ENCODE measurements at regions not wholly inside any gene's neighbourhood (a gene's known extent, or its start where the extent isn't known, plus 50 kb on each side); places are given as distances from the start of the nearest gene placed in this dataset.

DNA sequence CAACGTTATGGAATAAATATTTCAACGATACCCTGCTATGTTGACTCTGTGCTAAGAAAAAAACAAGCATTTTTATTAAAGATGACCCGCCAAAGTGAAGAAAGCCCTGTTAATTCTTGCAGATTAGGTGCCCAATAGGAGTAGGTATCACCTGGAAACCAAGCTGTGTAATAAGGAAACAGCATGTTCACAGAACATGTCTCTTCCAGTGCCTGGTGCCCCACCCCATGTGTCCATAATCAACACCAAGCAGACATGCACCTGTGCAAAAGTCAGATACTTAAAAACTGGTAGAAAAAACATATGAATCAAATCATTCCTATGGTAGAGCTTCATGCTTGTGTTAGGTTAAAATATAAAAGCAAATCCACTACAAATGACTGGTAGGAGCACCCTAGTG is 327.1 kb downstream of the SHANK2 start:
- Histone ChIP-seq H3K79me2 (ENCODE audit: control insufficient read depth, insufficient read depth, low read length) (no peaks in the 10 kb centered on the region), H3K9ac (ENCODE audit: insufficient read depth in 1 of 2, low read depth in 2 of 2, low read length in 2 of 2) (no peak overlapping the region), H3K9me1 (ENCODE audit: control insufficient read depth, insufficient read depth, low read length) (no peaks in the 10 kb centered on the region), H3K27me3 (ENCODE audit: control insufficient read depth in 2 of 2, insufficient read depth in 2 of 2, low read length in 2 of 2) (no peaks in the 10 kb centered on the region; a peak in 1 of 5 replicates), H3K36me3 (ENCODE audit: control insufficient read depth, insufficient read depth, low read length) (no peaks in the 10 kb centered on the region), H3K4me1 (replicated peaks in 1 of 2; ENCODE audit: control insufficient read depth in 2 of 2, insufficient read depth in 2 of 2, low read length in 2 of 2) (no peaks in the 10 kb centered on the region), H3K4me3 (no peak overlapping the region), H3K27ac (ENCODE audit: extremely low read depth, low read depth, low read length) (no peak overlapping the region), H3K9me3 (replicated peaks; ENCODE audit: control insufficient read depth, insufficient read depth, low read depth, low read length) (0 out of 2 replicates have a peak, but pooled peaks cover 1% of the 10 kb centered on the region), H2AFZ (ENCODE audit: low read depth, low read length) (no peak overlapping the region), H3K4me2 (ENCODE audit: insufficient read depth, low read length) (no peak overlapping the region), H4K20me1 (replicated peaks; ENCODE audit: control insufficient read depth, insufficient read depth, low read length) (no peaks in the 10 kb centered on the region)
- TF ChIP-seq ZNF551 (CRISPR knock-in tag; IDR thresholded peaks at IDR 0.05) (no peak), EGR1 (conservative IDR thresholded peaks at IDR 0.05) (no peak)
- ChIA-PET POLR2A (interaction anchor here (0.7 to 0.8 kb wide), 2 partner anchors 81 to 1020 kb away, joined by 4 read pairs; no protein-coding TSS in a partner anchor), CTCF (ENCODE audit: low intra/inter-chr PET ratio) (no interaction called here)
- in situ Hi-C loops (cut with MboI): no loop called here
- no TSS peak for BruUV-seq (replicated peaks)
- intact Hi-C loops (cut with micrococcal nuclease): no loop called here
- no peak for ATAC-seq
- 0% methylated on average over 3 of the region's 3 CpGs for WGBS (ENCODE audit: insufficient coverage, low coverage, missing lambda C conversion rate)
- no peak for DNase-seq (ENCODE audit: extremely low read depth in 1 of 4, low spot score in 3 of 4)
- no peak for FAIRE-seq

DNA sequence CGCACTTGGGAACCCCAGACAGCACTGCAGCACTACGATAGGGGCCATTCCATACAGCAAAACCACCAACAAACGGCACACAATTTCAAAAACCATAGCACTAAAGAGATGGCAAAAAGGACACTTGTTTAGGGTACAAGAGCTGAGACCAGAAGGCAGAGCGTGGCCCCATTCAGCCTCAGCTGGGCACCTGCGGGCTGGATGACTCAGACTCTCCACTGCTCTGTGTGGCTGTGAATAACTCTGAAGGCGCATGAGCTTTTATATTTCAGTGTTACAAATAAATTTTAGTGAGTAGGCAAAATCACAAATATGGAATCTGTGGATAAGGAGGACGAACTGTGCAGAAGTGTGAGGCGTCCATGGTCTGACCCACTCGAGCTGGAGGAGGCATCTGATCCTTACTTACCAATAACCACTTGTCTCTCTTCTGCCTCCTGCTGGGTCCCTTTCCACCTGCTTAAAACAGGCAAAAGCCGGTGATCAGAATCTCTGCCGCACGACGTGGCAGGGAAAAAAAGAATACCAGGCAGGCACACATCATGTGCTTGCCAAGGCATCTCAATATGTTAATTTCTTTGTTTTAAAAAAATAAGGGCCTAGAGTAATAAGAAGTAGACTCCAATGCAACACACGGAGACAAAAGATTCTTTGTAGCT is 325.7 kb downstream of the SHANK2 start:
- ChIA-PET POLR2A (interaction anchor here (0.7 kb wide), 1 partner anchor 176 kb away, joined by 3 read pairs; no protein-coding TSS in a partner anchor), CTCF (ENCODE audit: low intra/inter-chr PET ratio) (no interaction called here)
- Histone ChIP-seq H3K79me2 (ENCODE audit: control insufficient read depth, insufficient read depth, low read length) (no peaks in the 10 kb centered on the region), H3K4me1 (replicated peaks in 1 of 2; ENCODE audit: control insufficient read depth in 2 of 2, insufficient read depth in 2 of 2, low read length in 2 of 2) (no peaks in the 10 kb centered on the region), H3K4me2 (ENCODE audit: insufficient read depth, low read length) (no peak overlapping the region), H3K9me1 (ENCODE audit: control insufficient read depth, insufficient read depth, low read length) (no peaks in the 10 kb centered on the region), H3K27ac (ENCODE audit: extremely low read depth, low read depth, low read length) (no peak overlapping the region), H3K9me3 (replicated peaks; ENCODE audit: control insufficient read depth, insufficient read depth, low read depth, low read length) (no peaks in the 10 kb centered on the region), H3K4me3 (no peak overlapping the region), H3K36me3 (ENCODE audit: control insufficient read depth, insufficient read depth, low read length) (no peaks in the 10 kb centered on the region), H3K27me3 (ENCODE audit: control insufficient read depth in 2 of 2, insufficient read depth in 2 of 2, low read length in 2 of 2) (no peaks in the 10 kb centered on the region; a peak in 1 of 5 replicates), H2AFZ (ENCODE audit: low read depth, low read length) (no peak overlapping the region), H3K9ac (ENCODE audit: insufficient read depth in 1 of 2, low read depth in 2 of 2, low read length in 2 of 2) (no peak overlapping the region), H4K20me1 (replicated peaks; ENCODE audit: control insufficient read depth, insufficient read depth, low read length) (no peaks in the 10 kb centered on the region)
- BruUV-seq (replicated peaks): no TSS peak
- in situ Hi-C loops (cut with MboI): no loop called here
- intact Hi-C loops (cut with micrococcal nuclease): no loop called here
- WGBS (ENCODE audit: insufficient coverage, low coverage, missing lambda C conversion rate): under 1% methylated on average over 14 of the region's 14 CpGs
- ATAC-seq (no peak), FAIRE-seq (no peak), DNase-seq (ENCODE audit: extremely low read depth in 1 of 4, low spot score in 3 of 4) (no peak)
- TF ChIP-seq SIRT6 (IDR thresholded peaks at IDR 0.05; ENCODE audit: low read depth, low read length): no peak
- no peak for TF ChIP-seq BRD9 (IDR thresholded peaks at IDR 0.05; ENCODE audit: low read depth, partially characterized antibody)
- TF ChIP-seq DIDO1 (tag; IDR thresholded peaks at IDR 0.05; ENCODE audit: low read depth): no peak
- no peak for TF ChIP-seq ELF2 (CRISPR knock-in tag; IDR thresholded peaks at IDR 0.05)
- TF ChIP-seq HOXB6 (CRISPR knock-in tag; IDR thresholded peaks at IDR 0.05; ENCODE audit: borderline replicate concordance): no peak
- no peak for TF ChIP-seq SETDB1 (IDR thresholded peaks at IDR 0.05; ENCODE audit: low read length)
- TF ChIP-seq, protein P1, sequence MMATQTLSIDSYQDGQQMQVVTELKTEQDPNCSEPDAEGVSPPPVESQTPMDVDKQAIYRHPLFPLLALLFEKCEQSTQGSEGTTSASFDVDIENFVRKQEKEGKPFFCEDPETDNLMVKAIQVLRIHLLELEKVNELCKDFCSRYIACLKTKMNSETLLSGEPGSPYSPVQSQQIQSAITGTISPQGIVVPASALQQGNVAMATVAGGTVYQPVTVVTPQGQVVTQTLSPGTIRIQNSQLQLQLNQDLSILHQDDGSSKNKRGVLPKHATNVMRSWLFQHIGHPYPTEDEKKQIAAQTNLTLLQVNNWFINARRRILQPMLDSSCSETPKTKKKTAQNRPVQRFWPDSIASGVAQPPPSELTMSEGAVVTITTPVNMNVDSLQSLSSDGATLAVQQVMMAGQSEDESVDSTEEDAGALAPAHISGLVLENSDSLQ (IDR thresholded peaks at IDR 0.05): no peak
- no peak for TF ChIP-seq TARDBP (IDR thresholded peaks at IDR 0.05)
- TF ChIP-seq, protein P2, sequence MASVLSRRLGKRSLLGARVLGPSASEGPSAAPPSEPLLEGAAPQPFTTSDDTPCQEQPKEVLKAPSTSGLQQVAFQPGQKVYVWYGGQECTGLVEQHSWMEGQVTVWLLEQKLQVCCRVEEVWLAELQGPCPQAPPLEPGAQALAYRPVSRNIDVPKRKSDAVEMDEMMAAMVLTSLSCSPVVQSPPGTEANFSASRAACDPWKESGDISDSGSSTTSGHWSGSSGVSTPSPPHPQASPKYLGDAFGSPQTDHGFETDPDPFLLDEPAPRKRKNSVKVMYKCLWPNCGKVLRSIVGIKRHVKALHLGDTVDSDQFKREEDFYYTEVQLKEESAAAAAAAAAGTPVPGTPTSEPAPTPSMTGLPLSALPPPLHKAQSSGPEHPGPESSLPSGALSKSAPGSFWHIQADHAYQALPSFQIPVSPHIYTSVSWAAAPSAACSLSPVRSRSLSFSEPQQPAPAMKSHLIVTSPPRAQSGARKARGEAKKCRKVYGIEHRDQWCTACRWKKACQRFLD (CRISPR knock-in tag; IDR thresholded peaks at IDR 0.05): no peak
- TF ChIP-seq SP1 (CRISPR knock-in tag; IDR thresholded peaks at IDR 0.05): no peak
- no peak for TF ChIP-seq TCF7L2 (IDR thresholded peaks at IDR 0.05; ENCODE audit: low read depth, low read length)

Measured in K562 (cell line).